ENCODE measurements at regions not wholly inside any gene's neighbourhood (a gene's known extent, or its start where the extent isn't known, plus 50 kb on each side); places are given as distances from the start of the nearest gene placed in this dataset.

- CTCF ChIA-PET: no interaction called here
- no peak for ATAC-seq
- Histone ChIP-seq H3K27me3 (ENCODE audit: control insufficient read depth, insufficient read depth, low read length) (no peaks in the 10 kb centered on the region), H3K4me3 (ENCODE audit: low read depth in 2 of 2, low read length in 2 of 2) (no peak overlapping the region), H3K9me3 (ENCODE audit: control insufficient read depth, insufficient read depth, low read depth, low read length) (no peaks in the 10 kb centered on the region), H3K27ac (ENCODE audit: low read length) (no peak overlapping the region), H3K4me1 (ENCODE audit: control insufficient read depth, insufficient read depth, low read length) (no peaks in the 10 kb centered on the region), H3K36me3 (ENCODE audit: control insufficient read depth, insufficient read depth, low read length) (no peaks in the 10 kb centered on the region)
- TF ChIP-seq REST (IDR thresholded peaks at IDR 0.05; ENCODE audit: insufficient read depth in 1 of 2, low read depth in 2 of 2, low read length in 1 of 2): no peak
- POLR2A ChIA-PET: no interaction called here
- BruUV-seq (replicated peaks): no TSS peak
- DNase-seq (ENCODE audit: low read depth, low spot score): no peak
- in situ Hi-C loops (cut with HindIII; ENCODE audit: low pct_unique_long_range_greater_than_20kb, low sequenced_read_pairs): no loop called here
- intact Hi-C loops (cut with micrococcal nuclease; ENCODE audit: unreplicated experiment): no loop called here
Observed at GRCh38 chr16:79723583-79724168, 123.1 kb upstream of the MAF start.

- ChIA-PET CTCF (no interaction called here), POLR2A (no interaction called here)
- Histone ChIP-seq H3K36me3 (ENCODE audit: control insufficient read depth, insufficient read depth, low read length) (no peaks in the 10 kb centered on the region), H3K27me3 (ENCODE audit: control insufficient read depth, insufficient read depth, low read length) (no peaks in the 10 kb centered on the region), H3K9me3 (ENCODE audit: control insufficient read depth, insufficient read depth, low read depth, low read length) (no peaks in the 10 kb centered on the region), H3K4me3 (ENCODE audit: low read depth in 2 of 2, low read length in 2 of 2) (no peak overlapping the region), H3K27ac (ENCODE audit: low read length) (no peak overlapping the region), H3K4me1 (ENCODE audit: control insufficient read depth, insufficient read depth, low read length) (no peaks in the 10 kb centered on the region)
- ATAC-seq (no peak), DNase-seq (ENCODE audit: low read depth, low spot score) (no peak)
- TF ChIP-seq REST (IDR thresholded peaks at IDR 0.05; ENCODE audit: insufficient read depth in 1 of 2, low read depth in 2 of 2, low read length in 1 of 2) (no peak), TCF7L2 (IDR thresholded peaks at IDR 0.05; ENCODE audit: low read depth, low read length) (no peak), CTCF (IDR thresholded peaks at IDR 0.05) (no peak), POLR2AphosphoS5 (IDR thresholded peaks at IDR 0.05; ENCODE audit: low read depth, low read length) (no peak), SIN3A (IDR thresholded peaks at IDR 0.05; ENCODE audit: borderline replicate concordance, insufficient read depth, low read depth, low read length) (no peak)
- no TSS peak for BruUV-seq (replicated peaks)
- intact Hi-C loops (cut with micrococcal nuclease; ENCODE audit: unreplicated experiment) (no loop called here), in situ Hi-C loops (cut with HindIII; ENCODE audit: low pct_unique_long_range_greater_than_20kb, low sequenced_read_pairs) (no loop called here)
Observed at GRCh38 chr16:79721270-79721669, 120.7 kb upstream of the MAF start.
